Lung microvascular endothelial cell (primary cell): ENCODE measurements at regions not wholly inside any gene's neighbourhood (a gene's known extent, or its start where the extent isn't known, plus 50 kb on each side); places are given as distances from the start of the nearest gene placed in this dataset.
"Not testable (repeated sequence)": the region's sequence is repeated elsewhere in the genome, so short reads cannot be mapped to it uniquely, and the experiment has no call there.

Experiments
- DNase-seq, 2 donors: peaks; one replicate each; pipeline versions ENCODE4 v3.0.0 to v3.0.0-alpha.2; 2010; ENCODE audit warnings: low read depth in 2 of 2

- peak in 1 of 2 donors; percentile 28 for DNase-seq
These were observed 232.8 kb downstream of the SHCBP1 start for GRCh38 chr16:46388354-46388753.

GRCh38 chr16:46387720-46388119, 233.5 kb downstream of the SHCBP1 start:
- not testable (repeated sequence) for DNase-seq

GRCh38 chr16:46386805-46387620, 234.2 kb downstream of the SHCBP1 start:
- peak; percentile 11 to 16 for DNase-seq

- peak in 1 of 2 donors; percentile 39 for DNase-seq
These were observed 234.9 kb downstream of the SHCBP1 start for GRCh38 chr16:46386110-46386771.

- DNase-seq = peak; percentile 28 to 51
These were observed 236.7 kb downstream of the SHCBP1 start for GRCh38 chr16:46384285-46385061.

- peak; percentile 8 to 11 for DNase-seq
These were observed 237.6 kb downstream of the SHCBP1 start for GRCh38 chr16:46383581-46383980.

GRCh38 chr16:46382791-46383541, 238.2 kb downstream of the SHCBP1 start:
- peak; percentile 42 to 47 for DNase-seq

GRCh38 chr16:46382079-46382478, 239.1 kb downstream of the SHCBP1 start:
- DNase-seq = peak in 1 of 2 donors; percentile 1

GRCh38 chr16:46381344-46381743, 239.8 kb downstream of the SHCBP1 start:
- DNase-seq = peak; percentile 7 to 8
